HEK293 (cell line): ENCODE measurements at regions not wholly inside any gene's neighbourhood (a gene's known extent, or its start where the extent isn't known, plus 50 kb on each side); places are given as distances from the start of the nearest gene placed in this dataset.

Source experiments
- GLI4 ChIP-seq: fragments of 450-650 bp; formaldehyde crosslinking; IDR thresholded peaks from 2 replicates; pipeline ENCODE4 v1.5.1; 2016; ENCODE audit warnings: missing biosample characterization, missing genetic modification characterization
- KLF16 ChIP-seq: fragments of 450-650 bp; formaldehyde crosslinking; IDR thresholded peaks from 2 replicates; pipeline ENCODE4 v1.5.1; 2017; ENCODE audit warnings: missing biosample characterization, missing genetic modification characterization
- REST ChIP-seq: fragments of 450-650 bp; formaldehyde crosslinking; IDR thresholded peaks from 2 replicates; pipeline ENCODE4 v1.5.1; 2016; ENCODE audit warnings: missing biosample characterization, missing genetic modification characterization
- ZBTB10 ChIP-seq: fragments of 450-650 bp; formaldehyde crosslinking; IDR thresholded peaks from 2 replicates; pipeline ENCODE4 v1.5.1; 2016; ENCODE audit warnings: missing biosample characterization, missing genetic modification characterization
- ZFP3 ChIP-seq: fragments of 450-650 bp; formaldehyde crosslinking; IDR thresholded peaks from 2 replicates; pipeline ENCODE4 v1.5.1; 2016; ENCODE audit warnings: low read depth, missing biosample characterization, missing genetic modification characterization
- ZFP69B ChIP-seq: fragments of 450-650 bp; formaldehyde crosslinking; IDR thresholded peaks from 2 replicates; pipeline ENCODE4 v1.5.1; 2016; ENCODE audit warnings: missing biosample characterization, missing genetic modification characterization
- ZNF221 ChIP-seq: fragments of 450-650 bp; formaldehyde crosslinking; IDR thresholded peaks from 2 replicates; pipeline ENCODE4 v1.5.1; 2017; ENCODE audit warnings: missing biosample characterization, missing genetic modification characterization, borderline replicate concordance
- ZNF394 ChIP-seq: fragments of 450-650 bp; formaldehyde crosslinking; IDR thresholded peaks from 2 replicates; pipeline ENCODE4 v1.5.1; 2016; ENCODE audit warnings: missing biosample characterization, missing genetic modification characterization, mild to moderate bottlenecking, moderate library complexity, borderline replicate concordance
- ZNF707 ChIP-seq: fragments of 450-650 bp; formaldehyde crosslinking; IDR thresholded peaks from 2 replicates; pipeline ENCODE4 v1.5.1; 2016; ENCODE audit warnings: missing biosample characterization, missing genetic modification characterization
- ZSCAN16 ChIP-seq: fragments of 450-650 bp; formaldehyde crosslinking; IDR thresholded peaks from 2 replicates; pipeline ENCODE4 v1.5.1; 2016; ENCODE audit warnings: missing biosample characterization, missing genetic modification characterization
- ZSCAN30 ChIP-seq: fragments of 450-650 bp; IDR thresholded peaks from 2 replicates; pipeline ENCODE4 v1.5.1; 2018; ENCODE audit warnings: missing biosample characterization, mild to moderate bottlenecking, missing genetic modification characterization, moderate library complexity
- TF ChIP-seq, protein P1 (sequence below): fragments of 450-650 bp; formaldehyde crosslinking; IDR thresholded peaks from 2 replicates; pipeline ENCODE4 v1.5.1; 2016; ENCODE audit warnings: missing biosample characterization, missing genetic modification characterization

GRCh38 chr15:93706495-93707292, 524.7 kb upstream of the MCTP2 start:
- TF ChIP-seq, protein P1, sequence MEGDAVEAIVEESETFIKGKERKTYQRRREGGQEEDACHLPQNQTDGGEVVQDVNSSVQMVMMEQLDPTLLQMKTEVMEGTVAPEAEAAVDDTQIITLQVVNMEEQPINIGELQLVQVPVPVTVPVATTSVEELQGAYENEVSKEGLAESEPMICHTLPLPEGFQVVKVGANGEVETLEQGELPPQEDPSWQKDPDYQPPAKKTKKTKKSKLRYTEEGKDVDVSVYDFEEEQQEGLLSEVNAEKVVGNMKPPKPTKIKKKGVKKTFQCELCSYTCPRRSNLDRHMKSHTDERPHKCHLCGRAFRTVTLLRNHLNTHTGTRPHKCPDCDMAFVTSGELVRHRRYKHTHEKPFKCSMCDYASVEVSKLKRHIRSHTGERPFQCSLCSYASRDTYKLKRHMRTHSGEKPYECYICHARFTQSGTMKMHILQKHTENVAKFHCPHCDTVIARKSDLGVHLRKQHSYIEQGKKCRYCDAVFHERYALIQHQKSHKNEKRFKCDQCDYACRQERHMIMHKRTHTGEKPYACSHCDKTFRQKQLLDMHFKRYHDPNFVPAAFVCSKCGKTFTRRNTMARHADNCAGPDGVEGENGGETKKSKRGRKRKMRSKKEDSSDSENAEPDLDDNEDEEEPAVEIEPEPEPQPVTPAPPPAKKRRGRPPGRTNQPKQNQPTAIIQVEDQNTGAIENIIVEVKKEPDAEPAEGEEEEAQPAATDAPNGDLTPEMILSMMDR (tag by site-specific recombination), result no peak
- TF ChIP-seq ZNF707, result no peak
- no peak for TF ChIP-seq GLI4 (tag by site-specific recombination)
- TF ChIP-seq ZSCAN16 (tag by site-specific recombination), result no peak
- no peak for TF ChIP-seq ZSCAN30 (tag by site-specific recombination)
- no peak for TF ChIP-seq ZFP69B (tag by site-specific recombination)
- TF ChIP-seq ZFP3 (tag by site-specific recombination), result no peak
- TF ChIP-seq KLF16 (tag by site-specific recombination), result no peak
- no peak for TF ChIP-seq ZBTB10 (tag by site-specific recombination)
- no peak for TF ChIP-seq REST (tag by site-specific recombination)
- TF ChIP-seq ZNF394 (tag by site-specific recombination), result no peak
- TF ChIP-seq ZNF221 (tag by site-specific recombination), result no peak
